ENCODE measurements at regions not wholly inside any gene's neighbourhood (a gene's known extent, or its start where the extent isn't known, plus 50 kb on each side); places are given as distances from the start of the nearest gene placed in this dataset.

DNA sequence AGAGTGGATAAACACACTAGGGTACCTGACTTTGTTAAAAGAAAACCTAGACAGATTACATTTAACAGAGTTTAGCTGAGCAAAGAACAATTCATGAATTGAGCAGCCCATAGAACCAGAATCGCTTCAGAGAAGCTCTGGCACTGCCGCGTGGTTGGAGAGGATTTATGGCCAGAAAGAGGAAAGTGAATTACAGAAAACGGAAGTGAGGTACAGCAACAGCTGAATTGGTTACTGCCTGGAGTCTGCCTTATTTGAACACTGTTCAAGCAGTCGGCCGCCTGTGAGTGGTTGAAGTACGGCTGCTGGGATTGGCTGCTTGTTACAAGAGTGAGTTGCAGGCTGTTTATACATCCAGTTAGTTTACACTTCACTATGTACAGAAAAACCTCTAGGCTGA lies 253.8 kb upstream of the CDYL start:
- Histone ChIP-seq H4K20me1 (ENCODE audit: insufficient read depth, low read length) (no peaks in the 10 kb centered on the region), H3K4me3 (ENCODE audit: low read length) (no peak overlapping the region), H3K4me1 (ENCODE audit: low read length) (peaks cover 7% of the 10 kb centered on the region; the same call in 1 of the 2 replicates), H3K79me2 (ENCODE audit: low read length) (no peaks in the 10 kb centered on the region), H3K4me2 (ENCODE audit: low read length) (no peak overlapping the region), H3K9ac (ENCODE audit: low read length) (no peak overlapping the region), H3K9me3 (ENCODE audit: insufficient read depth, low read length) (no peaks in the 10 kb centered on the region), H3K27me3 (ENCODE audit: low read depth, low read length) (no peaks in the 10 kb centered on the region), H3K27ac (ENCODE audit: low read length) (no peak overlapping the region), H2AFZ (ENCODE audit: low read depth, low read length) (no peak overlapping the region), H3K36me3 (replicated peaks; ENCODE audit: low read depth, low read length) (no peaks in the 10 kb centered on the region)
- TF ChIP-seq EZH2phosphoT487 (IDR thresholded peaks at IDR 0.05; ENCODE audit: low read depth): no peak
- TF ChIP-seq, protein P1, sequence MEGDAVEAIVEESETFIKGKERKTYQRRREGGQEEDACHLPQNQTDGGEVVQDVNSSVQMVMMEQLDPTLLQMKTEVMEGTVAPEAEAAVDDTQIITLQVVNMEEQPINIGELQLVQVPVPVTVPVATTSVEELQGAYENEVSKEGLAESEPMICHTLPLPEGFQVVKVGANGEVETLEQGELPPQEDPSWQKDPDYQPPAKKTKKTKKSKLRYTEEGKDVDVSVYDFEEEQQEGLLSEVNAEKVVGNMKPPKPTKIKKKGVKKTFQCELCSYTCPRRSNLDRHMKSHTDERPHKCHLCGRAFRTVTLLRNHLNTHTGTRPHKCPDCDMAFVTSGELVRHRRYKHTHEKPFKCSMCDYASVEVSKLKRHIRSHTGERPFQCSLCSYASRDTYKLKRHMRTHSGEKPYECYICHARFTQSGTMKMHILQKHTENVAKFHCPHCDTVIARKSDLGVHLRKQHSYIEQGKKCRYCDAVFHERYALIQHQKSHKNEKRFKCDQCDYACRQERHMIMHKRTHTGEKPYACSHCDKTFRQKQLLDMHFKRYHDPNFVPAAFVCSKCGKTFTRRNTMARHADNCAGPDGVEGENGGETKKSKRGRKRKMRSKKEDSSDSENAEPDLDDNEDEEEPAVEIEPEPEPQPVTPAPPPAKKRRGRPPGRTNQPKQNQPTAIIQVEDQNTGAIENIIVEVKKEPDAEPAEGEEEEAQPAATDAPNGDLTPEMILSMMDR (IDR thresholded peaks at IDR 0.05; ENCODE audit: low read depth, low read length): no peak

DNA sequence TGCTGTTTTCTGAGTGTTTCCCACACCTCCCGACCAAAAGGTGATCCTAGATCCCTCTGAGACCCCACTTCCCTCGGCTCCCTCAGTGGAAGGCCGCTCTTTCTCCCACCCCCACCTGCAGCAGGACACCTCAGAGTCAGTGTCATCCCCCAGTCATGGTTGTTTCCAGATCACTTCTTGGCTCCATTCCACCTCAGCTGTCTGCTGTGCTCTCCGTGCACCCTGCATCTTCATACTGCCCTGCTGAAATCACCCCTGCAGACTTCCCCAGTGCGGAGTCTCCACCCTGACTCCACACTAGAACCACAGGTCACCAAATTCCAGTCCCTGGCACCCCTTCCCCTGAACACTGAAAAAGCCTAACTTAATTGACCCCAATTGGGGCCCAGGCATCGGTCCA lies 255.1 kb upstream of the CDYL start:
- Histone ChIP-seq H3K4me2 (ENCODE audit: low read length) (no peak overlapping the region), H3K4me3 (ENCODE audit: low read length) (no peak overlapping the region), H3K79me2 (ENCODE audit: low read length) (no peaks in the 10 kb centered on the region), H3K27me3 (ENCODE audit: low read depth, low read length) (no peaks in the 10 kb centered on the region), H3K9ac (ENCODE audit: low read length) (no peak overlapping the region), H3K4me1 (ENCODE audit: low read length) (peaks cover 7% of the 10 kb centered on the region; the same call in 1 of the 2 replicates), H3K36me3 (replicated peaks; ENCODE audit: low read depth, low read length) (no peaks in the 10 kb centered on the region), H4K20me1 (ENCODE audit: insufficient read depth, low read length) (no peaks in the 10 kb centered on the region), H3K27ac (ENCODE audit: low read length) (no peak overlapping the region), H2AFZ (ENCODE audit: low read depth, low read length) (no peak overlapping the region), H3K9me3 (ENCODE audit: insufficient read depth, low read length) (no peaks in the 10 kb centered on the region)
- no peak for TF ChIP-seq EZH2phosphoT487 (IDR thresholded peaks at IDR 0.05; ENCODE audit: low read depth)
- TF ChIP-seq, protein P1 (IDR thresholded peaks at IDR 0.05; ENCODE audit: low read depth, low read length): no peak

DNA sequence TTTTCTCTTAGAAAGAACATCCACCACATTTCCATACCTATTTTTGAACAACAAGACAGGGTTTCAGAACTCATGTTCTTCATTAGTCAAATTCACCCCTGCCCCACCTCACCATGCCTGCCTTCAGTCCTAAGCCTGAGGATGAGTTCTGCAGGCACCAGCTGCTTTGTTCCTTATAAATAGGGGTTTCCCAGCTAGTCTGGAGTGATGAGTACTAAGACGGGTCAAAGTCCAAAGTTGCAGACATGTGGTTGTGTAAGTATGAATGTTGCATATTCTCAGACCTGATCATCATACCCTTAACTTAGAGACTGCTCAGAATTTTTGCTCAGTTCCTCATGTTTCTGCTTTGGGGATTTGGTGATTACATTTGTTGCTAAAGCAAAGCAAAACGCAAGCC lies 257.7 kb upstream of the CDYL start:
- H3K27ac ChIP-seq (ENCODE audit: low read length): no peak overlapping the region
- no peak overlapping the region for H3K9ac ChIP-seq (ENCODE audit: low read length)
- H2AFZ ChIP-seq (ENCODE audit: low read depth, low read length): no peak overlapping the region
- H3K9me3 ChIP-seq (ENCODE audit: insufficient read depth, low read length): no peaks in the 10 kb centered on the region
- H3K36me3 ChIP-seq (replicated peaks; ENCODE audit: low read depth, low read length): no peaks in the 10 kb centered on the region
- H3K4me2 ChIP-seq (ENCODE audit: low read length): no peak overlapping the region
- H3K4me1 ChIP-seq (ENCODE audit: low read length): peaks cover 7% of the 10 kb centered on the region; the same call in 1 of the 2 replicates
- no peaks in the 10 kb centered on the region for H3K27me3 ChIP-seq (ENCODE audit: low read depth, low read length)
- no peaks in the 10 kb centered on the region for H4K20me1 ChIP-seq (ENCODE audit: insufficient read depth, low read length)
- H3K4me3 ChIP-seq (ENCODE audit: low read length): no peak overlapping the region
- TF ChIP-seq, protein P1 (IDR thresholded peaks at IDR 0.05; ENCODE audit: low read depth, low read length): no peak
- TF ChIP-seq EZH2phosphoT487 (IDR thresholded peaks at IDR 0.05; ENCODE audit: low read depth): no peak
- no peaks in the 10 kb centered on the region for H3K79me2 ChIP-seq (ENCODE audit: low read length)

DNA sequence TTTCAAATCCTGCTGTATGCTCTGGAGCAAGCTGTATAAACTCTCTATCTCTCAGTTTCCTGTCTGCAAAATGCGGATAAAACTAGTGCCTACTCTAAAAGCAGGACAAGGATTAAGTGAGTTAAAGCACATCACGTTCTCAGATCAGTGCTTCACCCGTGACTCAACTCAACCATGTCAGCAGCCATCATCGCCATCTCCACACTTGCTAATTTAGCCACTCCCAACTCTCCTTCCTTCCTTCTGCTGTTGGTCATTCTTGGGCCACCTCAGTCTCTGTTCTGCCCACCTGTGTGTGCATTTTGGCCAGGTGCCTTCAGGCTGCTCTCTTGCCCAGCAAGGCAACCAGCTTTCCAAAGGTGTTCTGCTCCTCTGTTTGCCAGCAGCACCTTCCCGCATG lies 260.0 kb upstream of the CDYL start:
- TF ChIP-seq, protein P1 (IDR thresholded peaks at IDR 0.05; ENCODE audit: low read depth, low read length): no peak

More for the DNA sequence above, 260.0 kb upstream of the CDYL start:
- H3K9me3 ChIP-seq (ENCODE audit: insufficient read depth, low read length): no peaks in the 10 kb centered on the region
- H3K36me3 ChIP-seq (replicated peaks; ENCODE audit: low read depth, low read length): no peaks in the 10 kb centered on the region
- H3K4me2 ChIP-seq (ENCODE audit: low read length): no peak overlapping the region
- no peak overlapping the region for H3K27ac ChIP-seq (ENCODE audit: low read length)
- no peak overlapping the region for H2AFZ ChIP-seq (ENCODE audit: low read depth, low read length)
- peaks cover 7% of the 10 kb centered on the region; the same call in 1 of the 2 replicates for H3K4me1 ChIP-seq (ENCODE audit: low read length)
- no peak overlapping the region for H3K4me3 ChIP-seq (ENCODE audit: low read length)
- H3K27me3 ChIP-seq (ENCODE audit: low read depth, low read length): no peaks in the 10 kb centered on the region
- H3K79me2 ChIP-seq (ENCODE audit: low read length): no peaks in the 10 kb centered on the region
- H3K9ac ChIP-seq (ENCODE audit: low read length): no peak overlapping the region
- H4K20me1 ChIP-seq (ENCODE audit: insufficient read depth, low read length): no peaks in the 10 kb centered on the region
